Stimulated activated naive CD8-positive, alpha-beta T cell treated with anti-CD3 and anti-CD28 coated beads, Interleukin-15, Interleukin-2, amounts not matched to agents 100 U/mL and 50 U/mL, for 24 hours (primary cell): ENCODE measurements at regions not wholly inside any gene's neighbourhood (a gene's known extent, or its start where the extent isn't known, plus 50 kb on each side); places are given as distances from the start of the nearest gene placed in this dataset.
A peak's percentile ranks its signal among the peaks of the same experiment; 100 is the strongest.
"Not testable (repeated sequence)": the region's sequence is repeated elsewhere in the genome, so short reads cannot be mapped to it uniquely, and the experiment has no call there.

Source experiments
- ATAC-seq: fragments of 150-1000 bp; cut with Tn5 transposase; one replicate; pipeline ENCODE4 v1.10.0; 2021
- DNase-seq: peaks from one replicate; pipeline ENCODE4 v3.0.0; 2021

DNA sequence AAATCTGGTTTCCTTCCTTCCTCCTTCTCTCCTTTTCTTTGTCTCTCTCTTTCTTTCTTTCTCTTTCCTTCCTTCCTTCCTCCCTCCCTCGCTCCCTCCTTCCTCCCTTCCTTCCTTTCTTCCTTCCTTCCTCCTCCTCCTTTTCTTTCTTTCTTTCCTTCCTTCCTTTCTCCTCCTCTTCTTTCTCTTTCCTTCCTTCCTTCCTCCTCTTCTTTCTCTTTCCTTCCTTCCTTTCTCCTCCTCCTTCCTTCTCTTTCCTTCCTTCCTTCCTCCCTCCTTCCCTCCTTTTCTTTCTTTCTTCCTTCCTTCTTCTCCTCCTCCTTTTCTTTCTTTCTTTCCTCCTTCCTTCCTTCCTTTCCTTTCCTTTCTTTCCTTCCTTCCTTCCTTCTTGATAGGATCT is 61.2 kb downstream of the VIP start:
- ATAC-seq (no peak), DNase-seq (no peak)

DNA sequence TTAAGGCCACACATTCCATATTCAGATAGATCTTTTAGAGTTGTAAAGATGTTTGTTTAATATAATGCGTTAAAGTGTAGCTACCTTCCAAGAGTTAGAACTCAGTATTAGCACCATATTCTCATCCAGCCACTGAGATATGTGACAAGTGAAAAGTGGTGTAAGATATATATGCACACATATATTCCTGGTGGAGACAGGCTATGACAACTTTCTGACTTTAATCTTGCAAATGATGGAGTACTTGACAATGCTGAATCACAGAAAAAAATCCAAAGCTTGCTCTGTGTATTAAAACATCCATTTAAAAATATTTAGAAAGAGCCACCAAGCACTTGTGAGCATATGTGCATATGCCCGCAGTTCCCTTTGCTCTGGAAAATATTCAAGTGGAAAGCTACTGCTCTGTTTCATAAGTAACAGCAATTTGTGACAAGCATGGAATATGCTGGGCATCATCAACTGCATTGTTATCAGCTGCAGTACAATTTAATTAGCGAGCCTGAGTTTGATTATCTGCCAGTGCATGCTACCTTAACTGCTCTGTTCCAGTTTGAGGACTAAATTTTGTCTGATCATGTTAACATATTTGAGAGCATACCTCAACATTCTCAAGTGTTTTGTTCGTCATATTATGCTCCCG is 64.8 kb downstream of the VIP start:
- DNase-seq (no peak), ATAC-seq (no peak)

DNA sequence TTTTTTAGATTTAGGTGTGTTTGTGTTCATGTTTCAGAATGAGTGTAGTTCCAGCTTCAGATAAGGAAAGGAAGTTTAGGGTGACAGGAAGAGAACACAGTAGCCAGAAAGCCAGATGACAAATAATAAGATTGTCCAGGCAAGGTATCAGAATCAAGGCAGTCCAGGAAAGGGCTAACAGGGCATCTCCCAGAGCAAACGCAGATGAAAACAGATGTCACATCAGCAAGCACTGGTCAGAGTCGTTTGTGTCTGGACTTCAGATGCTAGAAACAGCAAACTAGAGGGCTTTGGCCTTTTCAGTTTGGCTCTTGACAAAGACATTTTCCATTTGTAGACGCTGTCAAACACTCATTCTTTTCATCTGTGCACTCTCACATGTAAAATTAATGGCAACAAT is 65.5 kb downstream of the VIP start:
- no peak for DNase-seq
- no peak for ATAC-seq

DNA sequence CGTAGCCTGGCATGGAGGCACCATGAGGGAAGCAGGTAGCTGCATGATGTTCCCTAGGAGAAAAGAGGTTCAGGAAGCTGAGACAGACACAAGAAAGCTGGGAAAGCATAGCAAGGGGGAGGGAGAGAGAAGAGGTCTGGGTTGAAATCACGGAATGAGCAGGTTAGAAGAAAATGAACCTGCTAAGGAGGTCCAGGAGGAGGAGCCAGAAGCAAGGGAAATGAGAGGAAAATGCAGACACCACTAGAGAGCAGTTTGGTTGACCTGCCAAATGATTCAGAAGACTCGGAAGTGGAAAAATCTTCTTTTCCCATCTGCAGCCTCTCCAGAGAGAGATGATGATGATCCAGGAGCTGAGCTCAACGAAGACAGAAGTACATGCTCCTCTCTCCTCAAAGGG is 70.9 kb downstream of the VIP start:
- no peak for DNase-seq
- ATAC-seq, result no peak

- ATAC-seq (no peak), DNase-seq (no peak)
These were observed 74.1 kb downstream of the VIP start for GRCh38 chr6:152824666-152825065.

DNA sequence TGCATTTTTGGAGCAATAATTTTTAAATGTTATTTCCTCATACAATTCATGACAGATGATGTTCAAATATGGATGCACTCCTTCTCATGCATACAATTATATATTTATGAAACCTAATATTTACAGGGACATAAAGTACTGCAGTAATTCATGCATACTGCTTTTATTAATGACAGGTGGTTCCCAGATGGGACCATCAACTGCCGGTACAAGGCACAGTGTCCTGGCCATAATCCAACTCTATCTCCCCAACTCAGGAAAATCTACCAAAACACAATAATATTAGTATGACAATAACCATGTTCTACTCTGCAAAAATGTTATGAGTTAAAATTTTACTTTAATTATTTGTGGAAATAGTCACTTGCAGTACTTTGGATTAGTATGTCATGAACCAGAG is 77.8 kb downstream of the VIP start:
- no peak for ATAC-seq
- no peak for DNase-seq

- not testable (repeated sequence) for ATAC-seq, DNase-seq
These were observed 83.8 kb downstream of the VIP start for GRCh38 chr6:152834366-152834765.

- no peak for ATAC-seq
- no peak for DNase-seq
These were observed 85.9 kb downstream of the VIP start for GRCh38 chr6:152836523-152836922.

- no peak for DNase-seq
- no peak for ATAC-seq
These were observed 94.8 kb downstream of the VIP start for GRCh38 chr6:152845421-152845820.

GRCh38 chr6:152846825-152847224 is 96.2 kb downstream of the VIP start:
- no peak for DNase-seq
- ATAC-seq, result no peak

GRCh38 chr6:152848919-152849318 is 98.3 kb downstream of the VIP start:
- ATAC-seq (no peak), DNase-seq (no peak)

DNA sequence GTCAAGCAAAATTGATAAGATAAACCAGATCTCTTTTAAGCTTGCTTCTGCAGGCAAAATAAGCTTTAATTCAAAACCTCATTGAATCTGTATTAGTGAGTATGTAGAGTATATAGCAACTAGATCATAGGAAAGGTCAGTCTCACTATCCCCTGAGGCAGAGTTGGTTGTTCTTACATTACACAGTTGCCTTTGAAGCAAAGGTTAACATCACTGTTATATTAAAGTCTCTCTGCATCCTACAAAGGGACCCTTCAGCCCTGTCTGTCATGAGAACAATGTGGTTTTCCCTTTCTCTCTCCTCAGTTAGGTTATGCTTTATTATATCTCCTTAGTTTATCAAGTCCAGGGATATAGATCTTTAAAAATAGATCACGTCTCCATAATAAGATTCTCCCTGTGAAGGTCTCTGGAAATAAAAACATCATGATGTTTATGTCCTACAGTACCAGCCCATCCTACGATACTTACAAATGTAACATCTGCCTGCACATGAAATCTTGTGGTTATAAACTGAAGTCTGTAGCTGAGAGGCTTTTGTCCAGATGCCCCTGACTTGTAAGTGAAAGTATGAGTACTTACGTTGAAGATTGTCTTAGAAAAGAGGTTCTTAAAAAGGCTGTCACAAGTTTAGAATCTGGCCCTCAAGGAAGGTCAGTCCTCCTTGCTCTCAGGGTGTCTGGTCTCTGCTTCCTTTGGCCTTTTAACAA is 103.6 kb downstream of the VIP start:
- DNase-seq (no peak), ATAC-seq (no peak)

- ATAC-seq, result no peak
- DNase-seq, result no peak
These were observed 107.5 kb downstream of the VIP start for GRCh38 chr6:152858141-152858540.

DNA sequence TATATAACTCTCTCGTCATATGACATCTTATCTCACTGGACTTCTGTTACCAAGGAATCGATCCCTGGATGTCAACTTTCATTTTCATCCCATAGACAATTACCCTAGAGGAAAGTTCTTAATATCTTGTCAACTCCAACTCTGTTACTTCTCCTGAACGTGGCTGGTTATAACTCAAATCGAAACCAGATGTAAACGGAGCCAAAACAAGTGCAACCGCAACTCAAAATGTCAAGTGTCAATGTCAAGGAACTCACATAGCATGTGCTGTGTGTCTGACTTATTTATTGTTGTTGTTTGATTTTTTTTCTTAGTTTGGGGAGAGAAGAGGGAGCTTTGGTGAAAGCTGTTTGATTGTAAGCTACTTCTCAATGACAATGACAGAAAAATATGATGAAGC is 108.6 kb downstream of the VIP start:
- DNase-seq (no peak), ATAC-seq (no peak)

GRCh38 chr6:152863618-152864326 is 113.2 kb downstream of the VIP start:
- peak; percentile 73 for ATAC-seq
- DNase-seq, result peak; percentile 69

DNA sequence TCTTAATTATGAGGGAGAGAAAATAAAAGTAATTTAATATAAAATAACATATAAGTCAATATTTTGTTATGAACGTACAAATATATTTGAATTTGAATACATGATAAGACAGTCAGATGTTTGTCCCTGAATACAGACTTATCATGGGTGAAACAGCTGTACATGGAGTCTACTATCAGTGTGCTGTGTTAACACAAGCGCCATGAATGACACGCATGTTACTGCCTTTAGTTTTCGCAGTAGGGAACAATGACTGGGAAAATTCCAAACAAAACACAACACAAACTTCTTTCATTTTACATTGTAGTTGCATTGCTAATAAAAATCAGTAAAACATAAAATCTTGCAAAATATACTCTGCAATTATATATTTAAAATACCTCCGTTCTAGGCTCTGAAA is 108.6 kb downstream of the FBXO5 start:
- no peak for DNase-seq
- no peak for ATAC-seq

GRCh38 chr6:152874846-152875568 is 107.8 kb downstream of the FBXO5 start:
- ATAC-seq, result no peak
- DNase-seq, result no peak

DNA sequence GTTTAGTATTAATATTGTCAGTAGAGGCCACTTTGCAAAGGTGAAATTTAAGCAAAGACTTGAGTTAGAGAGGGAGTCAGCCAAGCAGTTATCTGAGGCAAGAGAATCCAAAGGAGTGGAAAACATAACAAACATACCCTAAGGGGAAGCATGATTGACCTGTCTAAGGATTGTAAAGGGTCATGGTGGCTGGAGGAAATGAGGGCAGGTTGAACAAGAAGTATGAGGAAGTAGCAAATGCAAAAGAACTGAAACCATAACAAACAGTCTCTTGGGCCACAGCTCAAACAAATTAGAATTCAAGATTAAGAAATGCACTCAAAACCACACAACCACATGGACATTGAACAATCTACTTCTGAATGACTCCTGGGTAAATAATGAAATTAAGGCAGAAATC is 103.2 kb downstream of the FBXO5 start:
- DNase-seq, result no peak
- ATAC-seq, result no peak

DNA sequence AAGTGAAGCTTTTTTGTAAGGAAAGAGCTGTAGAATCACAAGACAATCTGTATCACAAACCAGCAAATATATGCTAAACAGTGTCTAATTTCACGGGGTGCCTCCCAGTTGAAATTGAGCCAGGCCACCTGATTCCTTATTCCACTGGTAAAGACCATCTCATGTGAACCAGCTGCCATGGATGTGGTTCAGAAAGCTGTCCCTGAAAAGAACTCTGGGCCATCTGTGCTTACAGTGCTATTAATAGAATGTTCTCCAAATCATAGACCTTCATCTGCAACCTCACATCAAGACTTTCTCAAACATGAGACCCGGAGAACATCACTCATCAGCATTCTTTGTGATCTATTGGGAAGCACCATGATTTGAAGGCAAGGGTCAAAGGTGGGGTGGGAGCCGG is 89.7 kb downstream of the FBXO5 start:
- ATAC-seq (no peak), DNase-seq (no peak)

DNA sequence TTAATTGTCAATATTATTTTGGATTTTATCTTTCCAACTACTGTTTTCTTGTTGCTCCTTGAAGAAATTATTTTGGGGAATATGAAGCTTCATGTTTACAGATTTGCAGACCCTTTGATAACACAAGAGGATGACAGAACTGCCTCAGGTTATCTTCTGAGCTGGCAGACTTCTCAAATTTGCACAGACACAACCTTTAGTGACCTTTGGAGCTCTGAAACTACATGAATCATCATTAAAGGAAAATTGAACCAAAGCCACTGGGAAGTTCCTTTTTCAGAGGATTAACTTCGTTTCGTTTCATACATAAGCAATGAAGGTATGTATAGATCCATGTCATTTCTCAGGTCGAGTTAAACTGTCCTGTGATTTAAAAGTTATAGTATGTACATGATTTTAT is 85.9 kb downstream of the FBXO5 start:
- no peak for ATAC-seq
- DNase-seq, result no peak

DNA sequence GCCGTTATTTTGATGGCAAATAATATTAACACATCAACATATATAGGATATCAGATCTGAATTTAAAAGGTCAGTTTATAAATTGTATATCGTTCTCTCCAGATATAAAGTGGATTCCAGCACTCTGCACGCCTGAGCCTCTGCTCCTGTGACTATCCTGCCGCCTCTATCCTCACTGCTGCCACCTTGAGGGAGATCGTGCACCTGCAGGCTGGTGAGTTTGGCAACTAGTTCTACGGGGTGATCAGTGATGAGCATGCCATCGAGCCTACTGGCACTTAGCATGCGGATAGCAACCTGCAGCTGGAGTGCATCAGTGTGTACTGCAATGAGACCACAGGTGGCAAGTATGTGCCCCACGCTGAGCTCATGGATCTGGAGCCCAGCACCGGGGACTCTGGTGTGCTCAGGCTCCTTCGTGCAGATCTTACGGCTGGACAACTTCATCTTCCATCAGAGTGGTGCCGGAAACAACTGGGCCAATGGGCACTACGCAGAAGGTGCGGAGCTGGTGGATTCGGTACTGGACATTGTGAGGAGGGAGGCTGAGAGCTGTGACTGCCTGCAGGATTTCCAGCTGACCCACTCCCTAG is 84.9 kb downstream of the FBXO5 start:
- DNase-seq (peak; percentile 78), ATAC-seq (peak; percentile 91)

- ATAC-seq (no peak), DNase-seq (no peak)
These were observed 78.2 kb downstream of the FBXO5 start for GRCh38 chr6:152904678-152905077.
